SU-DHL-6 (cell line): ENCODE measurements at regions not wholly inside any gene's neighbourhood (a gene's known extent, or its start where the extent isn't known, plus 50 kb on each side); places are given as distances from the start of the nearest gene placed in this dataset.

Source experiments
- H2AFZ ChIP-seq: fragments of 200-600 bp; sonication (generic); 2 replicates; pipeline ENCODE4 v1.6.1; 2014; ENCODE audit warnings: low read depth, mild to moderate bottlenecking, moderate library complexity, mixed read lengths, antibody characterized with exemption, low read length; ENCODE audit not compliant: severe bottlenecking
- H3F3A ChIP-seq: fragments of 200-600 bp; shearing (Covaris generic); 2 replicates; pipeline ENCODE4 v1.6.0; 2016; ENCODE audit warnings: antibody characterized with exemption, mild to moderate bottlenecking; ENCODE audit not compliant: insufficient read depth
- H3K27ac ChIP-seq: fragments of 200-600 bp; sonication (generic); 2 replicates; pipeline ENCODE4 v1.5.1; 2016; ENCODE audit warnings: low read depth, mild to moderate bottlenecking, low read length, moderate library complexity, mixed read lengths
- H3K27me3 ChIP-seq: fragments of 200-600 bp; sonication (generic), shearing (Covaris generic); 2 replicates; pipeline ENCODE4 v1.6.0; 2014; ENCODE audit warnings: mild to moderate bottlenecking, low read length
- H3K36me3 ChIP-seq: fragments of 200-600 bp; sonication (generic); 2 replicates; pipeline ENCODE4 v1.6.1; 2014; ENCODE audit warnings: mild to moderate bottlenecking, low read length, mixed read lengths
- H3K4me2 ChIP-seq: fragments of 300-600, 200-600 bp; shearing (Covaris generic), sonication (generic); 2 replicates; pipeline ENCODE4 v1.6.0; 2014; ENCODE audit warnings: low read length, low read depth, mild to moderate bottlenecking; ENCODE audit not compliant: poor library complexity, severe bottlenecking
- H3K4me3 ChIP-seq: fragments of 200-600 bp; sonication (generic); 2 replicates; pipeline ENCODE4 v1.5.1; 2014; ENCODE audit warnings: antibody characterized with exemption, low read length, mild to moderate bottlenecking, mixed read lengths; ENCODE audit not compliant: insufficient read depth, poor library complexity, severe bottlenecking
- H3K79me2 ChIP-seq: fragments of 200-600 bp; sonication (generic); 2 replicates; pipeline ENCODE4 v1.6.1; 2014; ENCODE audit warnings: mild to moderate bottlenecking, low read length, moderate library complexity; ENCODE audit not compliant: insufficient read depth
- H3K9ac ChIP-seq: fragments of 200-600 bp; sonication (generic); 2 replicates; pipeline ENCODE4 v1.7.0; 2014; ENCODE audit warnings: mild to moderate bottlenecking, low read length
- H3K9me2 ChIP-seq: fragments of 200-600 bp; sonication (generic); replicated peaks from 2 replicates; pipeline ENCODE4 v1.6.1; 2014; ENCODE audit warnings: low read length; ENCODE audit not compliant: insufficient read depth
- H3K9me3 ChIP-seq: fragments of 200-600 bp; sonication (generic); 2 replicates; pipeline ENCODE4 v1.6.1; 2014; ENCODE audit warnings: low read length, mixed read lengths; ENCODE audit not compliant: insufficient read depth
- H4K20me1 ChIP-seq: fragments of 200-600 bp; sonication (generic); 2 replicates; pipeline ENCODE4 v1.6.1; 2014; ENCODE audit warnings: low read depth, mild to moderate bottlenecking, antibody characterized with exemption, low read length, moderate library complexity, mixed read lengths
- EZH2phosphoT487 ChIP-seq: fragments of 200-600 bp; sonication (generic), shearing (Covaris generic); conservative IDR thresholded peaks from 2 replicates; pipeline ENCODE4 v1.6.1; 2018; ENCODE audit warnings: mild to moderate bottlenecking, antibody characterized with exemption, low read length, moderate library complexity, mixed read lengths
- TF ChIP-seq, protein P1 (sequence below): fragments of 200-600 bp; sonication (generic); IDR thresholded peaks from one replicate; pipeline ENCODE4 v1.5.1; 2017; ENCODE audit warnings: antibody characterized with exemption, mild to moderate bottlenecking, low read length, moderate library complexity; ENCODE audit not compliant: insufficient read depth, poor library complexity, severe bottlenecking

- Histone ChIP-seq H3K4me3 (no peak overlapping the region), H3K9ac (no peak overlapping the region), H3K27me3 (no peaks in the 10 kb centered on the region), H3K27ac (no peak overlapping the region), H4K20me1 (no peaks in the 10 kb centered on the region), H3K79me2 (no peaks in the 10 kb centered on the region), H3K36me3 (no peaks in the 10 kb centered on the region), H3K4me2 (no peak overlapping the region), H3K9me3 (no peaks in the 10 kb centered on the region), H3K9me2 (no peaks in the 10 kb centered on the region), H2AFZ (no peak overlapping the region), H3F3A (no peaks in the 10 kb centered on the region)
- TF ChIP-seq, protein P1, sequence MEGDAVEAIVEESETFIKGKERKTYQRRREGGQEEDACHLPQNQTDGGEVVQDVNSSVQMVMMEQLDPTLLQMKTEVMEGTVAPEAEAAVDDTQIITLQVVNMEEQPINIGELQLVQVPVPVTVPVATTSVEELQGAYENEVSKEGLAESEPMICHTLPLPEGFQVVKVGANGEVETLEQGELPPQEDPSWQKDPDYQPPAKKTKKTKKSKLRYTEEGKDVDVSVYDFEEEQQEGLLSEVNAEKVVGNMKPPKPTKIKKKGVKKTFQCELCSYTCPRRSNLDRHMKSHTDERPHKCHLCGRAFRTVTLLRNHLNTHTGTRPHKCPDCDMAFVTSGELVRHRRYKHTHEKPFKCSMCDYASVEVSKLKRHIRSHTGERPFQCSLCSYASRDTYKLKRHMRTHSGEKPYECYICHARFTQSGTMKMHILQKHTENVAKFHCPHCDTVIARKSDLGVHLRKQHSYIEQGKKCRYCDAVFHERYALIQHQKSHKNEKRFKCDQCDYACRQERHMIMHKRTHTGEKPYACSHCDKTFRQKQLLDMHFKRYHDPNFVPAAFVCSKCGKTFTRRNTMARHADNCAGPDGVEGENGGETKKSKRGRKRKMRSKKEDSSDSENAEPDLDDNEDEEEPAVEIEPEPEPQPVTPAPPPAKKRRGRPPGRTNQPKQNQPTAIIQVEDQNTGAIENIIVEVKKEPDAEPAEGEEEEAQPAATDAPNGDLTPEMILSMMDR = no peak
- no peak for TF ChIP-seq EZH2phosphoT487
Observed at GRCh38 chr5:125394661-125395280, 648.3 kb upstream of the ZNF608 start.

DNA sequence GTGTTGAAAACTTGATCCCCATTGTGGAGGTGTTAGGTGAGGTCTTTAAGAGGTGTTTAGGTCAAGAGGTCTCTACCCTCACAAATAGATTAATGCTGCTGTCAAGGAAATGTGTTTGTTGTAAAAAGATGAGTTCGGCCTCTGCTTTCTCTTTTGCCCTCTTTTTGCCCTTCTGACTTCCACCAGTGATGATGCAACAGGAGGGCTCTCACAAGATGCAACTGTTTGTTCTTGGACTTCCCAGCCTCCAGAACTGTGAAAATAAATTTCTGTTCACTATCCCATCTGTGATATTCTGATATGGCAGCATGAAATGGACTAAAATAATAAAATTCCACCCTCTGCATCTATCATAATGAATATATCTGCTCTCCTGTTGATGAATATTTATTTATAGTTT lies 650.0 kb upstream of the ZNF608 start:
- no peaks in the 10 kb centered on the region for H4K20me1 ChIP-seq
- no peak overlapping the region for H3K4me2 ChIP-seq
- no peak overlapping the region for H3K9ac ChIP-seq
- no peaks in the 10 kb centered on the region for H3K9me2 ChIP-seq
- TF ChIP-seq EZH2phosphoT487 = no peak
- TF ChIP-seq, protein P1 = no peak
- H3K79me2 ChIP-seq = no peaks in the 10 kb centered on the region
- no peaks in the 10 kb centered on the region for H3K36me3 ChIP-seq
- H3F3A ChIP-seq = no peaks in the 10 kb centered on the region
- H3K4me3 ChIP-seq = no peak overlapping the region
- no peak overlapping the region for H3K27ac ChIP-seq
- H3K27me3 ChIP-seq = no peaks in the 10 kb centered on the region
- H3K9me3 ChIP-seq = no peaks in the 10 kb centered on the region
- no peak overlapping the region for H2AFZ ChIP-seq

- Histone ChIP-seq H3K4me3 (no peak overlapping the region), H2AFZ (no peak overlapping the region), H3F3A (no peaks in the 10 kb centered on the region), H3K79me2 (no peaks in the 10 kb centered on the region), H3K27me3 (no peaks in the 10 kb centered on the region), H3K9me2 (no peaks in the 10 kb centered on the region), H3K27ac (no peak overlapping the region), H3K4me2 (no peak overlapping the region), H4K20me1 (no peaks in the 10 kb centered on the region), H3K9ac (no peak overlapping the region), H3K36me3 (no peaks in the 10 kb centered on the region), H3K9me3 (no peaks in the 10 kb centered on the region)
- TF ChIP-seq, protein P1 = no peak
- TF ChIP-seq EZH2phosphoT487 = no peak
Observed at GRCh38 chr5:125398466-125398865, 652.0 kb upstream of the ZNF608 start.
